OCI-LY1 (cell line): ENCODE measurements at regions not wholly inside any gene's neighbourhood (a gene's known extent, or its start where the extent isn't known, plus 50 kb on each side); places are given as distances from the start of the nearest gene placed in this dataset.

Experiments used
- CTCF ChIP-seq: fragments of 200-600 bp; sonication (generic), shearing (Covaris generic); IDR thresholded peaks from 2 replicates; pipeline ENCODE4 v1.5.1; 2017; ENCODE audit warnings: mild to moderate bottlenecking, antibody characterized with exemption, low read length, moderate library complexity, mixed read lengths
- EZH2 ChIP-seq: fragments of 200-600 bp; sonication (generic), shearing (Covaris generic); IDR thresholded peaks from 2 replicates; pipeline ENCODE4 v1.8.0; 2017; ENCODE audit warnings: borderline replicate concordance, mixed run types, mild to moderate bottlenecking, antibody characterized with exemption, low read length, moderate library complexity, mixed read lengths

- TF ChIP-seq CTCF (no peak), EZH2 (no peak)
Measured at GRCh38 chr15:97401970-97402369, 558.5 kb upstream of the ARRDC4 start.
